ENCODE measurements at regions not wholly inside any gene's neighbourhood (a gene's known extent, or its start where the extent isn't known, plus 50 kb on each side); places are given as distances from the start of the nearest gene placed in this dataset.

GRCh38 chr9:18159254-18159653, 314.7 kb upstream of the ADAMTSL1 start:
- ATAC-seq, result no peak

DNA sequence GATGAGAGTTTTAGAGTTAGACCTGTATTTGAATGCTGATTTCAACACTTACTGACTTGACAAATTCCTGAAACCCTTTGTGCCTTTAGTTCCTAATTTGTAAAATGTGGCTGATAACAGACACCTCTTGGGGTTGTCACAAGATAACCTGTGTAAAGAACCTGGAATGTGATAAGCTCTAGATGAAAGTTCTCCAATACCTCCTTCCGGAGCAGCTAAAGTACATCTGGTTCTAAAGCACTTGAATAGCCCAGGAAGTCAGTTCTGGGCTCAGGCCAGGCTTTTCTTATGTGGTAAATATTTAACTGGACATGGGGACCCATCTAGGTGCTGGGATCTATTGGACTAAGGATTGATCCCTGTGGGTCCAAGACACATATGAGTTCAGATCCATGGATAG, 310.8 kb upstream of the ADAMTSL1 start:
- no peak for ATAC-seq

DNA sequence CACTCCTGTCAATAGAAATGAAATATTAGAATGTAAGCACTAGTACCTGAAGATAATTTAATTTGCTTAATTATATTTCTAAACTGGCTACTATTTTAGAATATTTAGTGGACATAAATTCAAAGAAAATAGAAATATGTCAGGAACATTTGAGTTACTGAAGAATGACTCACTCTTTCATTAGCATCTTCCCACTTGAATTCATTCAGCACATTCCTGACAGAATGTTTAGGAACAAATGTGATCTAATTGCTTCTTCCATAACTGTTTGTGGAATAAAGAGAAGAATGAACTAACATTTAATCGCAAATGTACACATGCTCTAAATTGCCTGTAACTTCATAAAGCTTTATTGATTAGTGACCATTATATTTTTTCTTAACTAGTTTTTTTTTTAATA, 306.2 kb upstream of the ADAMTSL1 start:
- no peak for ATAC-seq

DNA sequence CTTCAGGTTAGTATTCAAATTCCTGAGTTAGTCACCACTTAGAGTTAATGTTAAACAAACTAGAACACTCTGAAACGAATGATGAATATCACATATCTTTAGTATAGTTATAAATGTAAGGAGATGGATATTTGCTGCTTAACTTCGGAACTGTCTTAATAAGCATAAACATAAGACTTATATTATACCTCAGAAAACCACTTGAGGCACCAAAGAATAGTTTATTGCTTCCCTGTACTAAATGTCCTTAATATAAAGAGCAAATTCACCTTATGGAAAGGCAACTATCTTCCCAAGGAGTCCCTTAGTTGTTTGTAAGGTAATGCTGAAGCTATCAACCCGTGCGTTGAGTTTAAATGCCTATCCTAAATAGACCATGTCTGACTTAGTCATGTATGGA, 300.0 kb upstream of the ADAMTSL1 start:
- no peak for ATAC-seq

GRCh38 chr9:18182636-18183035, 291.3 kb upstream of the ADAMTSL1 start:
- ATAC-seq, result no peak

- no peak for ATAC-seq
Measured at GRCh38 chr9:18183974-18184373, 290.0 kb upstream of the ADAMTSL1 start.

- ATAC-seq, result no peak
Measured at GRCh38 chr9:18184401-18184800, 289.6 kb upstream of the ADAMTSL1 start.

GRCh38 chr9:18185196-18185595, 288.8 kb upstream of the ADAMTSL1 start:
- ATAC-seq, result peak; percentile 66

DNA sequence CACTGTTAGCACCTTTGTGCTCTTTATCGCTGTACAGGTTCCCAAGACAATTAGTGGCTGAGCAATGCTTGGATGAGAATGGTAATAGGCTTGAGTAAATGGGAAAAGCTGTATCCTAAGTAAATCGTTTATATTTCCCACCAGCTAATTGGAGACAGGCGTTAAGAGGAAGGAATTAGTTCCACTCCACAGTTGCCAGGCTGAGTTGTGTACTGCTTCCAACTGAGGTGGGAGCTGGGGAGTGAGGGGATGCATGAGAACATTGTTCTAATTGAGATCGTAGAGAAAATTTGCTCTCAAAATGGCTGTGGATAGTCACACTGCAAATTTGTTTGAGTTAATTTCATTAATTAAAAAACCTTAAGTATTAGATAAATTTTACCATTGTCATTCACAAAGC, 285.0 kb upstream of the ADAMTSL1 start:
- ATAC-seq, result no peak

DNA sequence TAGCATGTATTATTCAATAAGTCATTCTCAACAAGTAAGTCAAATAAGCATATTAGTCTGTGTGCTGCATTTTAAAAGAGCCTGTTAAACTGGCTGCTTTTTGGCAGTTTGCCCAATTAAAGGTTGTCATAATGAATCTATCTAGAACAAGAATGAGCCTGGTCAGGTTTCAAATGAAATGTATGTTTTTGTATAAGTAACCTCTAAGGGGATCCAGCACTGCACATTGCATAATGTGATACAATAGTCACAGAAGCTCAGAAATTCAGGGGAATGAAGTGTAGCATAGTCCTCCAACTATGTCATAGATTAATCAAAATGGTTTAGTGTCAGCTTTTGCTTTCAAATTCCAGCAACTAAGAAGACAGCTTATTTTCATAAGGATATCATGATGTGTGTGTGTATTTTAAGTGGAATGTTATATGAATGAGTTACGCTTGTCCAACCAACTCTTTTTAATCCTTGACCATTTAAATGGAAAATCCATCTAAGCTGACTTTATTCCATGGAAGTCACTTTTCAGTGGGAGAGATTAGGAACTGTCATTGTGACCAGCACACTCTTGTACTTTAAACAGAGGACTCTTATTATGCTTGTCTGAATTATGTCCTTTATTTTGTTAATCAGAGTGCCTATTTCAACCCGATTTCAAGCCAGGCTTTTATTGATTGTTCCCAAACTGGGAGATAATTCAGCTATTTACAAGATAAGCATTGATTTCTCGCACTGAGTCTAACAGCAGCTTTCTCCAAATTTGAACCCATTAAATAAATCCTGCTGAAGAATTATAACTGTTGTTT, 283.9 kb upstream of the ADAMTSL1 start:
- ATAC-seq, result peak; percentile 82

- no peak for ATAC-seq
Measured at GRCh38 chr9:18190671-18191374, 283.1 kb upstream of the ADAMTSL1 start.

GRCh38 chr9:18194316-18194715, 279.6 kb upstream of the ADAMTSL1 start:
- ATAC-seq, result no peak

- no peak for ATAC-seq
Measured at GRCh38 chr9:18195223-18195622, 278.7 kb upstream of the ADAMTSL1 start.

- no peak for ATAC-seq
Measured at GRCh38 chr9:18202924-18203323, 271.0 kb upstream of the ADAMTSL1 start.

- no peak for ATAC-seq
Measured at GRCh38 chr9:18207735-18208134, 266.2 kb upstream of the ADAMTSL1 start.

DNA sequence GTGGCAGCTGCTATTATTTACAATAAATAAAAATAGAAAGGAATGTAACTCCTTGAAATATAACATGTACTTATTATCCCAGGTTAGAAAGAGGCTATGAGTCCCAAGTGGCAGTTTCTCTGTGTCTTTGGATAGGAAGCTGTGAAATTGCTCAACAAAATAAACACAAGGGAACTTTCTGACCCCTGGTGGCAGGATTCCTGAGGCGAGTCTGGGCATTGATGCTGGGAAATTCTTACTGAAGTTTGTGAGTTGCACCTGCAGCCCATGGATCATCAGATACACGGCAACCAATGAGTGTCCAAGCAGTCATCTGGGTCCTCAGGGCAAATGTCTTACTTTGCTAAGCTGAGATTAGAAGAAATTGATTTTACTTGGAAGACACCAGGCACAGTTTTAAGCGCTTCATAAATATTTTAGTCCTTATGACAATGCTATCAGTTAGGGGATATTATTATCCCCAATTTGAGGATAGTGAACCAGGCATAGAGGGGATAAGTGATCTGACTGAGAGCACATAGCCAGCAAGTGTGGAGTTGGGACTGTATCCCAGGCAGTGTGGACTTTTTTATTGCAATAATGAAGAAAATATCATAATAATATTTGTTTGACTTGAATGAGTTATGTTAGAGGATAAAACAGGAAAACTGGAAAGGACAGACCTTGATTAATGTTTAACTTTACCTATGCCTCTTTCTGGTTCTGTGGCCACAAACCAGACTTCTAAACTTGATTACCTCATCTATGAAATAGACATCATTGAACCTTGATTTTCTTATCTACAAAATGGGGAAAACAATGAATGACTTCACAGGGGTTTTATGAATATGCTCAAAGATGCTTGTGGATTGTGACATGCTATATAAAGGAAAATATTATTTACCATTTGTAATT, 265.5 kb upstream of the ADAMTSL1 start:
- no peak for ATAC-seq

DNA sequence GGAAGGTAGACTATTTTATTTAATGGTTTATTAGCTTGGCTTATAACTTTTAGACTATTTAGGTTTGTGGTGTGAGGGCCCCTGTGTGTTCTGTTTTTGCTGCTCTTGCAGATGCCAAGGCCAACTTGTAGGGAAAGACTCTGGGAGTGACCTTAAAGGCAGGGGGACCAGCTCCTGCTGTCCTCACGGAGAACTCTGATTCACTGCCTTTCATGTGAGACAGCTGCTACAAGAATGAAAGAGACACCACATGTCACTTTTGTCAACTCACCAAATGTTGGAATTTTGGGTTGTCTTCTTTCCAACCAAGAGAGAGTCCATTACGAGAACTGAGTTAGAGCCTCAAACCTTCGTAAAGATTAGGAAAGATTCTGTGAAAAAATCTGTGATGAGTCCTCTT, 258.3 kb upstream of the ADAMTSL1 start:
- no peak for ATAC-seq

DNA sequence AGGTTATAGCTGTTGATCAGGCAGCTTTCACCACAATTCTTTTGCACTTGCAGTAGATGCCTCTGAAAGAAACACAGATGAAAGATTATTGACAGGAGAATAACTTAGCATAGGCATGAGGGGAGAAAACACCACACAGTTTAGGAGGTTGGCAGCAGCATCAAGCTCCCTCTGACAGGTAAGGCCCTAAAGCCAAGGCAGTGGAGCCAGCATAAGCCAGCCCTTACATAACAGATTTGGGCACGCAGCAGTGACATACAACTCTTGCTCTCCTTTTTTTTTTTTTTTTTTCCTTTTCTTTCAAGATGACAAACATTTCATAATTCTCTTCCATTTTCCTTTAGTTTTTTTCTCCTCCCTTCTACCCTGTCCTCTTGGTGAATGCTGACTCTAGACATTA, 257.6 kb upstream of the ADAMTSL1 start:
- ATAC-seq, result no peak

GRCh38 chr9:18228101-18228500, 245.9 kb upstream of the ADAMTSL1 start:
- no peak for ATAC-seq

- ATAC-seq, result no peak
Measured at GRCh38 chr9:18229992-18230676, 243.8 kb upstream of the ADAMTSL1 start.

GRCh38 chr9:18233311-18233710, 240.6 kb upstream of the ADAMTSL1 start:
- ATAC-seq, result no peak

DNA sequence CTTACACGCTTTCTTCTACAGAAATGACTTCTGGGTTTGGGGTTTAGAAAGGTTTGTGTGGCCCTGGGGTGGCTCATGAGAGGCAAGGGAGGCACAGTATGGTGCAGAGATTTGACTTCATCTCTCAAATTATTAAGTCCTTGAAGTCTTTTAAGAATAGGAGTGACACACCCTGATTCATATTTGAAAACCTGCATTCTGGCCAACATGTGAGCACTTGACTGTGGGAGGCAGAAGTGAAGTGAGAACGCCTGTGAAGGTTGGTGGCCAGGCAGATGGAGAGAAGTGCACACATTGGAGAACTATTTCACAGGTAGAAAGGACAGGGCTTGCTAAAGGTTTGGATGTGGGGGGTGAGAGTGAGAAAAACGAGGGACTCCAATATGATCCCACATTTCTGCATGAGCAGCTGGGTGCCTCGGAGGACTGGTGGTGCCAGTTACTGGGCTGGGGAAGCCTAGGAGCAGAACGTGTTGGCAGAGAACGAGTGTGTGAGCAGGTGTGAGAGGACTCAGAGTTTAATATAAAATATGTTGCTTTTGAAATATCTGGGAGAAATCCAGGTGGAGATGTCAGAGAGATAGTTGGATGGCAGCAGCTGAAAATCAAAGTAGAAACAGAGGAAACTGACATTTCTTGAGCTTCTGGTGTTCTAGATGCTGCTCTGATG, 240.0 kb upstream of the ADAMTSL1 start:
- ATAC-seq, result no peak
